Activated CD4-positive, alpha-beta T cell treated with anti-CD3 and anti-CD28 coated beads for 48 hours (primary cell): ENCODE measurements at regions not wholly inside any gene's neighbourhood (a gene's known extent, or its start where the extent isn't known, plus 50 kb on each side); places are given as distances from the start of the nearest gene placed in this dataset.
"Not testable (repeated sequence)": the region's sequence is repeated elsewhere in the genome, so short reads cannot be mapped to it uniquely, and the experiment has no call there.

ENCODE experiments used
- DNase-seq: peaks from one replicate; pipeline ENCODE4 v3.0.0-alpha.2; 2020

DNA sequence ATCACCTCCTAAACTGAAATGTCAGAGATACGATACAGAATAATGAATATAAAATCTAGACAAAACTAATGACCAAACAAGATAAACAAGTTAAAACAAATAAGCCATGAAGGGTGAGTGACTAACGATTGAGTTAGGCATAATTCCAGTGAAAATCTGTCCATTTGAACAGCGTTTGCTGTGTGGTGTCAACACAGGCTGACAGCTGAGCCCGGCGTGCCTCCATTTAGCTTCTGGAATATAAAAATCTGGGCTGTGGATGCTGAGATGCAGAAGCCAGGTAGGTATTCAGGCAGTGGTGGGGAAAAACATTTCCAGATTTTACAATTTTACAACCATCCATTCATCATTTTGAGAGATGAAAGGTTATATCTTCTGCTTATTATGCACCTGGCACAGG is 2041.4 kb upstream of the CELF4 start:
- DNase-seq, result no peak

DNA sequence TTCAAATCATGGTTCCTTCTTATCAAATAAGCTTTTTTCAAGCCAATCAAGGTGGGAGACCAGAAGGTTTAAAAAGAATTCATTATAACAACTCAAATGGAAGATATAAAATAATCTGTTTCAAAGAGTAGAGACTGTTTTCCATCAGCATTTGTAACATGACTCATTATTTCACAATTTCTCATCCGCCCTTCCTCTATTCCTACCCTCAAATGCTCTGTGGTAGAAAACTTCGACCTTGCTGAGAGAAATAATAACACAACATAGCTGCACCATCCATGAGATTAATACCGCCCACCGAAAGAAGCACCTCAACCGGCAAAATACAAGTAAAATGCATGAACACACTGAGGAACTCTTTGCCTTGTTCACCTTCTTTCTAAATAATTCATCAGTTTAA is 2039.2 kb upstream of the CELF4 start:
- DNase-seq, result no peak

DNA sequence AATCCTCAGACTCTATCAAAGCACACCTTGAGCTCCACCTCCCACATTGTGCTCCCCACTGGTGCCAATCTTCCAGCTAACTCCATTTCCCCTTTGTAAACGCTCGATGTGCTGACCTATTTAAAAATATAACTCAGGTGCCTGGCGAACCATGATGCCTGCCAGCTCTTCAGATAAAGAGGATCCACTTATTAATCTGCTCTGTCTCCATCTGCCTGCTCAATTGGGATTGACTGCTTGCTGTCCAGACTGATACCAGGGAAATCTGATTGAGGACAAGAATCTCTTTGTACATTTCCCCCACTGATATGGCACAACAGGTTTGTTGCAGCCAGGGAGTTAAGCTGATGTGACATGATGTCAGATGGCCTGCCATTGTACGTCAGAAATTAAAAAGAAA is 2036.5 kb upstream of the CELF4 start:
- no peak for DNase-seq

DNA sequence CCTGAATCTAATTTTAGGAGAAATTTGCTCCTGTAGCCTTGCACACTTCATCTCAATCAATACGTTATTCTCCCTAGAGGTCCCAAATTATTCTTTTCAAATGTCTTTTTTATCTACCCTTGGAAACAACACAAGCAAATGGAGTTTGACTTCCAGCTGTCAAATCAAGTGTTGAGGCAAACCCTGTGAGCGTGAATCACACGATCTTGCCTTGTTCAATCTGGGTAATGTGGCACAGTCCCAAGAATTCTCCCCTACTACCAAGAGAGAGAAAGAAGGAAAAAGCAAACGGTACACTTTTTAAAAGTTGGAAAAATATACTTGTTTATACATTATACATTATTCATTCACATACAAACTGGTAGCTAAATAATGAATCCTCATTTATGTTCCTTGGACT is 2035.3 kb upstream of the CELF4 start:
- no peak for DNase-seq

DNA sequence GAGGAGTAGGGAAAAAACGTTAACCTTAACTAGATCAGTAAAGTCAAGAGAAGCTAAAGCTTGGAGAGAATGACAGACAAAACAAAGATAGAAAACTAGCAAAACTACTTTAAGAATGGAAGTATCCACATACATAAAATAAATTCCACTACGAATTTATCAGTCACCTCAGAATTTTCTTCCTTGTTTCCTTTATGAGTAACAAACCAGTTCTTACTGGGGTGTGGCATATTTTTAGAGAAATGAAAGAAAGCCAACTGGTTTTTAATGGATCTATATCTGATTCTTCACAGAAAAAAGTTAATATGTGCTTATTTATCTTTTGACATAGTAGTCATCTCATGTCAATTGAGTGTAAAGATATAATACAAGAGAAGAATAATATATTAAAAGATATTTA is 2033.7 kb upstream of the CELF4 start:
- no peak for DNase-seq

DNA sequence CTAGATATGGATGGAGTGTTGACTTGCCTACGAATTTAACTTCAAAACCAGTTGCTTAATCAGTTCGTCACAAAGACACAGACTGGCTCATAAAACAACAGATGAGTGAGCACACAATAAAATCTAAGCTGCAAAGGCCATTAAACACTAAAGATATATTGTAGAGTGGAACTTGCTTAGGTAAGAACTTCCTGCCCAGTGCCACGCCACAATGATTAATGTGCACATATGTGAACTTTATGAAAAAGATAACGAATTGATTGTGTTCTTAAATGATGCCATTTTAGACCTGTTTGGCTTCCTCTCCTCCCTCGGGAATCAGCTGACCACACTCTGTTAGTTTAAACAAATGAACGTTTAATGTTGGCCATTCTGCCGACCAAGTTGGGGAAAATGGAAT is 2031.3 kb upstream of the CELF4 start:
- no peak for DNase-seq

DNA sequence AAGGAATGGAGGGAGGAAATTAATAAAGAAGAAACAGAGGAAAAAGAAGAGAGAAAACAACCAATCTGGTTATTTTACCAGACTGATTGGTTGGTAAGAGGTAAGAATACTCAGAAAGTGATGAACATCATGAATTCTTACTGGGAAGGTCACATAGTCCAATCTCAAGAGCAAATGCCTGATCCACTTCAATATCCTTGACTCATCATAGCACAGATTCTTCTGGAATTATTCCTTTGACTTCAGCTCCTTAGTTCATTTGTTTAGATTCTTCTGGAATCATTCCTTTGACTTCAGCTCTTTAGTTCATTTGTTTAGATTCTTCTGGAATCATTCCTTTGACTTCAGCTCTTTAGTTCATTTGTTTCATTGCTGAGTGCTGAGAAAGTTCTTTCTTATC is 2030.6 kb upstream of the CELF4 start:
- DNase-seq, result no peak

DNA sequence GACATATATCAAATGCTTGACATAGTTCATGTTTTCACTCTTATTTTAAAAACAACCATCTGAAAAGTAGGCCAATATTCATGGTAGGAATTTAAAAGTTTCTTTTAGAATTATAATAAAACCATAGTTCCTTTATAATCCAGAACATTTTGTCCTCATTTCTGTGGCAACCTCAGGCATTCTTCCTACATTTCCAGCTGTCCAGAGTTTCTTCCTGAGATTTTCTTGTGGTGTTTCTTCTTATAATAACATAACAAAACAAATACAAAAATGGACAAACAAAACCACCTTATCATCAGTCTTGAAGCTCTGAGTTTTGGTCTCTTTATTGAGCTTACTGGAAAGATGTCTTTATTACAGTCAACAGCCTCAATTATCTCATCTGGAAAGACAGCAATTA is 2028.6 kb upstream of the CELF4 start:
- no peak for DNase-seq

DNA sequence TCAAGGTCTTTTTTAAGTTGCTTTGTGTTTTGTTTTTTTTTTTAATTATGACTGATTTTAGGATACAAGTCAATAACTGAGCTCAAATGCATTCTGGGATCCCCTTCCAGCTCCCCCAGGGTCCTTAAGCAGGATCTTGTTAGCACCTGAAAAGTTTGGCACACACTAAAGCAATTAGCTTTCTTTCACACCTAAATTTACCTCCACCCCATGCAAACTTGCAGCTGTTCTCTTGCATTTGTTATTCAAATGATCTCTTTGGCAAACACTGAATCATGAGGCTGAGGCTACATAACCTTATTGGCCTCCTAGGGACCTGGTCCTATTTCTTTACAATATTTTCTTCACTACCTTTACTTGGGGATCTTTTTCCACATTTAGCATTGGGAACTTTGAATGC is 2026.1 kb upstream of the CELF4 start:
- DNase-seq, result no peak

DNA sequence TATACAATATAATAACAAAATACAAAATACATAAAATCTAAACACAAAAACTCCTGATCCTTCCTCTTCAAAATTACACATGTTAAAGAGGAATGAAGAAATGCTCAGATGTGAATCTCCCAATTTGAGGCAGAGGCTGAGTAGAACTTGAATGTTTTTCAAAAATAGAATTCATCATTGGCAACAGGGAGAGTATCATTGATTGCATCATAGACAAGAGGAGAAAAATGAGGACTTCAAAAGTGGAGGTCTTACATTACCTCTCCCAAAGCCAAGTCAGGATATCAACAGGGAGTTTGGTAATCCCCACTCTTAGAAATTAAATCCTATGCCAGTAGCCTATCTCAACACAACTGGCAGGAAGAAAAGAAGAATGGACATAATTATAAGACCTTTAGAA is 2023.9 kb upstream of the CELF4 start:
- DNase-seq, result no peak

DNA sequence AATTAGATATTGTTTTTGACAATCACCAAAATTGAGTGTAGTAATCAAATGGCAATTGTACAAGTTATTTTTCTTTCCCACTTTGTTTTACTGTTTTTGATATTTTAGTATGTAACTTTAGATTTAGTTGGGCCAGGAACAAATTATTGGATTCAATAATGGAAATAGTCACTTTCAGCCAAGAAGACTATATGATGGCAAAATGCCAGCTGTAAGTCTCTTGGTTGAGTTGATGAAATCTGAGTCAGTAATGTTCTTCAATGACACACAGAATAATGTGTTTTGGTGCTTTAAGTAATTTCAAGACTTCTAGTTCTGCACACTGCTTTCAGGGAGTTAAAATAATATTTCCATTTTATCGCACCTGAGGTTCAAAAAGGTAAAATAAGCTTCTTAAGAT is 2022.0 kb upstream of the CELF4 start:
- no peak for DNase-seq

DNA sequence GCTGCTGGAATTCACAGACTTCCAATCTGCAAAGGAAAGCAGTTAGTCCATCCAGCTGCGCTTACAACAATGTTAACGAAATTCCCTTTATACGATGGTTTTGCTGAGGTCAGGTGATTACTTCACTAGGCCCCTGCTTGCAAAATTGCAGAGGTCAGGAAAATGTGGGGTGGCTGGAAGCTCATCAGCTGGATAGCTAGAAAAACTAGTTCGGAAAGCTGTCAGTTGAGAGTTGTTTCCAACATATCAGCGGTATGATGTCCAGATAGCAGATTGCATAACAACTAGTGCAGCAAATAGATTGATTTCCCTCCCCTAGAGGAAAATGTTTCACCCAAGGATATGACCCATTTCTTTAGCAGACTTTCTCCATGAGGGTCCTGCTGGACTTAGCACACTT is 2021.1 kb upstream of the CELF4 start:
- DNase-seq, result no peak

DNA sequence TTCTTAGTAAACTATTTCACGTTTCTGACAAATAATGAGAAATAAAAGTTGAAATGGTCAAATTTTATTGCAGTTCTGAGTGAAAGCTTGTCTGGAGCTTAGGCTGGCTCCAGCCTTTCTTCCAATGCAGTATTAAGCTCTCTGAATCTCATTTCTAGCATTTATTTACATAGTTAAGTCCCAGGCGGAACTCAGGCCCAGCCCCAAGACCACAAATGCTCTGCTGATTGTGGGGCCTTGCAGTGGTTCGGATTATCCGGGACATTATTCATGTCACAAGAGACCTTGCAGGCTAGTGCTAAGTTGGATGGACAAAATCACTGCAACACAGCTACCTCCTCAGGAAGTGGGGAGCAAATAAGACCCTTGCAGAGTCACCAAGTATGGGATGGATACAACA is 2009.3 kb upstream of the CELF4 start:
- no peak for DNase-seq

DNA sequence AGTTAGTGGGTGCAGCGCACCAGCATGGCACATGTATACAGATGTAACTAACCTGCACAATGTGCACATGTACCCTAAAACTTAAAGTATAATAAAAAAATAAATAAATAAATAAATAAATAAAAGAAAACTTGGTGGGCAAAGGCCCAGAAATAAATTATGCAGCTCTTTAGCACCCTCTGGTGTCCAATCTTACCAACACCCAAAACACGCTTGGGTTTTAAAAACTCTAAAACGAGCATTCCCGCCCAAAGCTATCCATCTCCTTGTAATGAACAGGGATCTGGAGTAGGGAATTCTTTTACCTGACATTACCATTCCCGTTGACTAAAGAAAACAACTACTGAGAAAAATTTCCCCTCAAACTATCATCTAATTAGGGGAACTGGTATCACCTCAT is 2005.9 kb upstream of the CELF4 start:
- DNase-seq, result no peak

DNA sequence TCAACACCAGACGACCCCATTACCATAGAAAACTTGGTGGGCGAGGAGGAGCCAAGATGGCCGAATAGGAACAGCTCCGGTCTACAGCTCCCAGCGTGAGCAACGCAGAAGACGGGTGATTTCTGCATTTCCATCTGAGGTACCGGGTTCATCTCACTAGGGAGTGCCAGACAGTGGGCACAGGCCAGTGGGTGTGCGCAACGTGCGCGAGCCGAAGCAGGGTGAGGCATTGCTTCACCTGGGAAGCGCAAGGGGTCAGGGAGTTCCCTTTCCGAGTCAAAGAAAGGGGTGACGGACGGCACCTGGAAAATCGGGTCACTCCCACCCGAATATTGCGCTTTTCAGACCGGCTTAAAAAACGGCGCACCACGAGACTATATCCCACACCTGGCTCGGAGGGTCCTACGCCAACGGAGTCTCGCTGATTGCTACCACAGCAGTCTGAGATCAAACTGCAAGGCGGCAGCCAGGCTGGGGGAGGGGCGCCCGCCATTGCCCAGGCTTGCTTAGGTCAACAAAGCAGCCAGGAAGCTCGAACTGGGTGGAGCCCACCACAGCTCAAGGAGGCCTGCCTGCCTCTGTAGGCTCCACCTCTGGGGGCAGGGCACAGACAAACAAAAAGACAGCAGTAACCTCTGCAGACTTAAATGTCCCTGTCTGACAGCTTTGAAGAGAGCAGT is 2000.1 kb upstream of the CELF4 start:
- DNase-seq, result not testable (repeated sequence)

DNA sequence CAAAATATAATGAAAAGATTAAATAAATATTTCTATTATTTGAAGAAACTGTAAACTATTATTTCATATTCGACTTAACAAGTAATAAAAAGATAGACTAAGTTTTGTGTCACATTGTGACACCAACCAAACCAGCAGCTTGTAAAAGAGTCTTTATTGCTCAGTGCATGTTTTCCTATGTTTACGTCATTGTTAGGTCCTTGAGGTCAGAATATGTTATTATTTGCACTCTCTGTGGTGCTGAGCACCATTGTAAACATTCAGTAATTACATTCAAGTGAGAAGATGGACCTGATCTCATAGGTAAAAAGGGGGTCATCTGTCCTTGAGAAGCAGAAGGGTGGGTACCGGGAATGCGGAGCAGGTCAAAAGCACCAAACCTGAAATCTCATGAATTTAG is 1999.1 kb upstream of the CELF4 start:
- DNase-seq, result no peak

DNA sequence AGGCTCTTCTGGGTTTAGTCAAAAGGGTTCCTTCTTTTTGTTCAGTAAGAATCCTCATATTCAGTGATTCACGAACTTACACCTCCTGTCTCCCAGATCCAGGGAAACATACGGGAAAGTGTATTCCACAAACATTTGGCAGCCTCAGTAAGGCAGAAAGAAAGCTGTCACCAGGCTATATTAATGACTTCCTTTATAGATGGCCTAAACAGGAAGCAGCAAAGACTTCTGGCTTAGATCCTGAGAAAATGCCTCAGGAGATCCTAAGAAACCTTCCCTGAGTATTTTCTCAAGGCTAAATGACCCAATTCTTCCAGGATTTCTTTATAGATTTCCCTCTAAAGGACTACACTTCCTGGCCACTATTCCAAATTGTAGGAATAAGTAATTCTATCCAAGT is 1995.5 kb upstream of the CELF4 start:
- DNase-seq, result no peak

DNA sequence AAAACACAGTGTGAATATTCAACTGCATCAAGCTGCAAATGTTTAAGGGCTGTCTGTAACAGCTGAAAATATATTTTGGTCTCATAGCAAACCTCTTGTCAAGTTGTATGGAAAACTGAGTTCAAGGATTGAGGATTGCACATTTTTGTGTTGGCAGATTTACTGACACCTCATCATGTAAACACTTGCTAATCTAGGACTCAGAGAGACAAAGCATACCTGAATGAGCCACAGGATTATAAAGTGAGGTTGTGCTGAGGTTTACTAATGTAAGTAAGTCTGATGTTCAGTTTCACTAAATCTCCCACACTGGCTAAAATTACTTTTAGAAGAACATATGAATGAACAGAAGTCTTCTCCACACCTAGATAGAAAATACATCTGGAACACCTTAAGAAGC is 1993.1 kb upstream of the CELF4 start:
- no peak for DNase-seq

DNA sequence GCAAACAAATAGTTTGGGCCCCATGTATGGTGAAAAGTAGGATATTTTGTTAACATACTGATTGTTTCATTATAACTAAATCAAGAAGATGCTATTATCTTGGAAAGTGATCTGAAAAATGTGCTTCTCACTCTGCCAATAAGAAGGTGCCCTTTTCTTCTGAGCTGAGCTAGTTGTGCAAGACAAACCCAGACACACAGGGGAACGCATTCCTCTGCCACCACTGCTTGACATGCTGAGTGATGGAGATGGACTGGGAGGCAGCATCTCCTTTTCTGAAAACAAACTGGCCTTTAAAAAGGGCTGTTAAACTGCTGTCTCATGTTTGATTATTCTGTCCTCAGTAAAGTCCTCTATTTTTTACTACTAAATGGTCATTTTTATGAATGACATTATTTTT is 1989.9 kb upstream of the CELF4 start:
- DNase-seq, result no peak

DNA sequence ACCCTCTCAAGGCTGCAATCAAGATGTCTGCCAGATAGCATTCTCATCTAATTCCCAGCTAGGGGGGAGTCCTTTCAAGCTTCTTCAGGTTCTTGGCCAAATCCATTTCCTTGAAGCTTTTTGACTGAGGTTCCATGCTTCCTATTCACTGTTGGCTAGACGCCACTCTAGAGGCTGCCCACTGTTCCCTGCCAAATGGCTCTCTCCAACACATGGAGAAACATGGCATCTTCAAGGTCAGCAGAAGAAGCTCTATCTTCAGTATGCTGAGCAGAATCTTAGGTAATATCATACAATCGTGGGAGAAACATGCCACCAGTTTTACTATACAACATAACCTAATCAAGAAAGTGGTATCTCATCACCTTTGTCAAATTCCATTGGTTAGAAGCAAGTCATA is 1985.1 kb upstream of the CELF4 start:
- DNase-seq, result no peak

DNA sequence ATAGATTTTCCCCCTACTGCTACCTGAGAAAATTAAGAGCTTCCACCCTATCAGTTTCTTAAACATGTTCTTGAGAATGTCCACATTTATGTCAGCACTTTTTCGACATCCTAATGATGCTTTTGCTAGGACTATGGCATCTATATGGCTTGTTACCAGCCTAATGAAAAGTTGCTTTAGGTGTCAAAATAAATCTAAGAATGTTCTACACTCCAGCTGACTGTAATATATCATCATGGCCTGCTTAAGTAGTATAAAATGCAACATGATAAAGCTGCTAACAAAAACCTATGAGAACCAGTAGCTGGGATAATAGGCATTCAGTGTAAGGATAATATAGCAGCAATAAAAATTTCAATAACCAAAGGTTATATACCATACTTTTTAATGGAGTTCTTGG is 1983.5 kb upstream of the CELF4 start:
- no peak for DNase-seq

DNA sequence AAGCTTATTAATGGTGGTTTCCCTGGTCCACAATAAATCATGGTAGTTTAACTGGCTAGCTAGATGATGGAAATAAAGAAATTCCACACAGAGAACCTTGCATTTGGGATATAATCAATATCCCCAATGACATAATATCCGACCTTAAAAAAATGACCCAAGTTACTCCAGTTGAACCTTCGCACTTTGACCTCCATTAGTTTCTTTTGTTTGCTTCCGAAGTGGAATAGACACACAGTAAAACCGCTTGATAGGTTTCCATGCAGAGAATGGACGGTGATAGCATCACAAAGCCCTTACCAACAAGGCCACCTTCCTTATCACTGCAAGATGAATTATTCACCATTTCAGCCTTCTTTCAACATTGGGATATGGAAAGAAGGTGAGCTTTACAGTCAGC is 1966.1 kb upstream of the CELF4 start:
- no peak for DNase-seq

DNA sequence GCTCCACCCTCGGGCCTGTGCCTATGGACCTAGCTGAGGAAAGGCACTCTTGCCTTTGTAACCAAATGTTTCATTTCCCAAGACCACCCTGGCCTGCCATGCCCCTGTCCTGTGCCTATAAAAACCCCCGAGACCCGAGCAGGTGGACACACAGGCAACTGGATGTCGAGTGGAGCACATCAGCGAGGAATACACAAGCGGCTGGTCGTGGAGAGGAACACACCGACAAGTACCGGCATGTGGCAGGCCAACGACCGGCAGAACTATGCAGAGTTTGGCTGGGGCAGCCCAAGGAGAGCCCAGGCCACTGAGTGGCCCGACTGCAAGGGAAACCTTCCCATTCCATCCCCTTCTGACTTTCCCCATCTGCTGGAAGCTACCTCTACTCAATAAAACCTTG is 1963.8 kb upstream of the CELF4 start:
- no peak for DNase-seq

DNA sequence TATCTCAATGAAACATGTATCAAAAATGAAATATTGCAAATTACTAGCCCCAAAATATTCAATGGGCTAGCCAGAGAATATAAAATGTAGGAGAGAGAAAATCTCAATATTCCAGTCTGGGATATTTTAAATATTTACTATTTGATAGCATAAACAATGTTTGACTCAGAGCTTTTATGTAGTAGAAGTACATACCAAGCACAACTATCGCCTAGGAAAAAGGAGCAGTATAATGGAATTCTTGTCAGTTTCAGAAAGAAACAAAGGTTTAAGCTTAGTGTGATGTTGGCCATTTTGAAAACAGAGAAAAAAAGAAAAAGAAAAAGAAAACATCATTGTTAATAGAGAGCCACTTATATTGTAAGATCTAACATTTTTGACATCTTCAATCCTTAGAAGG is 1961.9 kb upstream of the CELF4 start:
- DNase-seq, result no peak

DNA sequence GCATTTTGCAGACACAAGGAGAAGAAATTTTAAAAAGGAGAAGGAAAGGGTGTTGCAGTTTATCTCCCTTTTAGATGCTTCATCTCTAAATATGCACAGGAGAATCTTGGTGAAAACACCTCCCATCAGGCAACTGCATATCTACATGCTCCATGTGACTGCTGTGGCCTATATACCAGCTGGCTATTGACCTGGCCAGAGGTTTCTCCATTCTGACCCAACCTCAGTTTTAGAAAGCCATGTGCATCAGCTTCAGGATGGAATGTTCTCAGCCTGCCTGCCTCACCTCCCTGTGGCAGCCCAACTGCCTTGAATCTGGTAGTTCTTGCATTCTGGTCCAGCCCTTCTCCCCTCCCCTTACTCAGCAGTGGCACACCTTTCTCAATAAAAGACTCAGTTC is 1958.8 kb upstream of the CELF4 start:
- no peak for DNase-seq

DNA sequence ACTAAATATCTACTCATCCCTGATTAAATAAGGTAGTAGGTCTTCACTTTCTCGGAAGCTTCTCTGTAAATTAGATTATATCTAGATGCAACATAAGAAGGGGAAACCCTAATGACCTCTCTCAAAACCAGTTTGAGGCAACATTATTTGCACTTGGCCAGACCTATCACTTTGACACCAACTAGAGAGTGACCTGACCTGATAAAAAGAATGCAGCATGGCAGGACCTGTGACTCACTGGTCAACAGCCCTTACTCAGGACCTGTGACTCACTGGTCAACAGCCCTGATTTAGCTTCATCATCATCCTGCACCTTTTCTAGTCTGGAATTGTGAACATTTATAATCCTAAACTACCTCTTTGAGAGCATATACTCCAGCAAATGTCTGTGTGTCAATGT is 1957.7 kb upstream of the CELF4 start:
- no peak for DNase-seq
